ENCODE measurements at regions not wholly inside any gene's neighbourhood (a gene's known extent, or its start where the extent isn't known, plus 50 kb on each side); places are given as distances from the start of the nearest gene placed in this dataset.

GRCh38 chr14:104280085-104280901 is 141.9 kb downstream of the KIF26A start:
- TF ChIP-seq CTCF (IDR thresholded peaks at IDR 0.05) (no peak), POLR2A (IDR thresholded peaks at IDR 0.05) (no peak)
